ENCODE measurements at regions not wholly inside any gene's neighbourhood (a gene's known extent, or its start where the extent isn't known, plus 50 kb on each side); places are given as distances from the start of the nearest gene placed in this dataset.

GRCh38 chr12:91370086-91370868 lies 187.7 kb upstream of the DCN start:
- no peak overlapping the region for H3K4me3 ChIP-seq (ENCODE audit: low read depth, low read length)
- no peak for DNase-seq (ENCODE audit: low read depth, low spot score)
- TF ChIP-seq, protein P1, sequence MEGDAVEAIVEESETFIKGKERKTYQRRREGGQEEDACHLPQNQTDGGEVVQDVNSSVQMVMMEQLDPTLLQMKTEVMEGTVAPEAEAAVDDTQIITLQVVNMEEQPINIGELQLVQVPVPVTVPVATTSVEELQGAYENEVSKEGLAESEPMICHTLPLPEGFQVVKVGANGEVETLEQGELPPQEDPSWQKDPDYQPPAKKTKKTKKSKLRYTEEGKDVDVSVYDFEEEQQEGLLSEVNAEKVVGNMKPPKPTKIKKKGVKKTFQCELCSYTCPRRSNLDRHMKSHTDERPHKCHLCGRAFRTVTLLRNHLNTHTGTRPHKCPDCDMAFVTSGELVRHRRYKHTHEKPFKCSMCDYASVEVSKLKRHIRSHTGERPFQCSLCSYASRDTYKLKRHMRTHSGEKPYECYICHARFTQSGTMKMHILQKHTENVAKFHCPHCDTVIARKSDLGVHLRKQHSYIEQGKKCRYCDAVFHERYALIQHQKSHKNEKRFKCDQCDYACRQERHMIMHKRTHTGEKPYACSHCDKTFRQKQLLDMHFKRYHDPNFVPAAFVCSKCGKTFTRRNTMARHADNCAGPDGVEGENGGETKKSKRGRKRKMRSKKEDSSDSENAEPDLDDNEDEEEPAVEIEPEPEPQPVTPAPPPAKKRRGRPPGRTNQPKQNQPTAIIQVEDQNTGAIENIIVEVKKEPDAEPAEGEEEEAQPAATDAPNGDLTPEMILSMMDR (IDR thresholded peaks at IDR 0.05; ENCODE audit: low read depth, low read length): no peak
- in situ Hi-C loops (cut with HindIII; ENCODE audit: low sequenced_read_pairs): no loop called here

- H3K4me3 ChIP-seq (ENCODE audit: low read depth, low read length): no peak overlapping the region
- in situ Hi-C loops (cut with HindIII; ENCODE audit: low sequenced_read_pairs): no loop called here
- no peak for DNase-seq (ENCODE audit: low read depth, low spot score)
- TF ChIP-seq, protein P1 (IDR thresholded peaks at IDR 0.05; ENCODE audit: low read depth, low read length): no peak
These were observed 186.0 kb upstream of the DCN start for GRCh38 chr12:91368613-91369012.

- TF ChIP-seq, protein P1 (IDR thresholded peaks at IDR 0.05; ENCODE audit: low read depth, low read length): peak; percentile 52
- H3K4me3 ChIP-seq (ENCODE audit: low read depth, low read length): no peak overlapping the region
- in situ Hi-C loops (cut with HindIII; ENCODE audit: low sequenced_read_pairs): no loop called here
- peak; percentile 25 for DNase-seq (ENCODE audit: low read depth, low spot score)
These were observed 184.7 kb upstream of the DCN start for GRCh38 chr12:91367234-91367849.

DNA sequence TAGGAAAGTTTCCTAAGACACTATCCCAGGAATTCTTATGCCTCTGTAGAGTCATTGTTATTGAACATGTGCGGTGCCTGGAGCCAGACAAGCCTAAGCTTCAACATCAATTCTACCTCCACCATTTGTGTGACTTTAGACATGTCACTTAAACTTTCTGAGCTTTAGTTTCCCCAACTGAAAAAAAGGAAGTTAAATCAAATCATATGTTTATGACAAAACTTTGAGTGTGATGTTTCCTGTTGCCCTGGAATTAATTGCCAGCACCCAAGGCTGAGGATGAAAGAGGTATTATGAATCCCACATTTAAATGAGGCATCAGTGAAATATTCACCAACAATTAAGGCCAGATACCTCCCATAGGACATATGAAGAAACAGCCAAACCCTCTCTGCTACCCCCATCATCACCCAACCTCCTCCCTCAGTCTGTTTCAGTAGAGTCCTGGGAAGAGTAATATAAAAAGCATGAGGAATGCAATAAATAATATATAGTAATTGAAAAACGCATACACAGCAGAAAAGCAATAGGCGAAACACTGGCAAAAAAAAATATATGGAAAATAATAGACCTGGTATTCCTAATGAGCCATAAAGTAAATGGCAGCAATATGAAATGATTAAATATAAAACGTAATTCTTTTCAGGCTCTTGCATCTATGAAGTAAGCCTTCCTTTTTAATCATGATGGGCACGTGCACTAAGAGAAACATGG lies 182.0 kb upstream of the DCN start:
- in situ Hi-C loops (cut with HindIII; ENCODE audit: low sequenced_read_pairs): no loop called here
- no peak for DNase-seq (ENCODE audit: low read depth, low spot score)
- H3K4me3 ChIP-seq (ENCODE audit: low read depth, low read length): no peak overlapping the region
- TF ChIP-seq, protein P1 (IDR thresholded peaks at IDR 0.05; ENCODE audit: low read depth, low read length): no peak

GRCh38 chr12:91361864-91362263 lies 179.2 kb upstream of the DCN start:
- in situ Hi-C loops (cut with HindIII; ENCODE audit: low sequenced_read_pairs): no loop called here
- TF ChIP-seq, protein P1 (IDR thresholded peaks at IDR 0.05; ENCODE audit: low read depth, low read length): peak; percentile 55
- no peak overlapping the region for H3K4me3 ChIP-seq (ENCODE audit: low read depth, low read length)
- DNase-seq (ENCODE audit: low read depth, low spot score): peak; percentile 68

DNA sequence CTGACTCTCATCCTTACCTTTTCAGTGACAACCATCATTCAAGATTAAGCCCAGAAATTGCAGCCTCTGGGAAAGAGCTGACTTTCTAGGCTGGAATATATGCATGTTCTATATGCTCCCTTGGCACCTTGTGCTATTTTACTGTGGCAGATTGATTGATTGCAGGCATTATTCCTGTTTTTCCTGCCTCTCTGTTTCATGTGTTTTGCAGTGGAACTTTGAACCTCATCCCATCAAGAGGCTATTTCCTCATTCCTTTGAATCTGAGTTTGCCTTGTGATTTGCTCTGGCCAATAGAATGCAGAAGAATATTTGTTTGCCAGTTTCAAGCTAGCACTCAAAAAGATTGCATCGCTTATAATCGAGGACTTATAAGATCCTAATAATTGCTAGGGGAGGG lies 174.8 kb upstream of the DCN start:
- no peak for DNase-seq (ENCODE audit: low read depth, low spot score)
- in situ Hi-C loops (cut with HindIII; ENCODE audit: low sequenced_read_pairs): no loop called here
- no peak overlapping the region for H3K4me3 ChIP-seq (ENCODE audit: low read depth, low read length)
- TF ChIP-seq, protein P1 (IDR thresholded peaks at IDR 0.05; ENCODE audit: low read depth, low read length): no peak
